CD14-positive monocyte (primary cell): ENCODE measurements at regions not wholly inside any gene's neighbourhood (a gene's known extent, or its start where the extent isn't known, plus 50 kb on each side); places are given as distances from the start of the nearest gene placed in this dataset.

Experiments used
- DNase-seq, 3 donors: peaks; one replicate each; pipeline ENCODE4 v3.0.0-alpha.2; 2011 to 2022
- H2AFZ ChIP-seq: 2 replicates; pipeline ENCODE4 v1.6.0; 2012; ENCODE audit warnings: mild to moderate bottlenecking, low read depth, low read length, inconsistent platforms; ENCODE audit not compliant: insufficient read depth, poor library complexity, severe bottlenecking
- H3K27ac ChIP-seq, 2 donors: 1 replicate in 1 of 2; 2 replicates in 1 of 2; pipeline ENCODE4 v1.5.1; 2012 to 2013; ENCODE audit warnings: low read length in 2 of 2, control low read depth in 1 of 2, inconsistent platforms in 1 of 2, low read depth in 1 of 2, mild to moderate bottlenecking in 1 of 2
- H3K27me3 ChIP-seq, 2 donors: one replicate each; pipeline versions ENCODE4 v1.6.0 to v1.6.1; 2011 to 2013; ENCODE audit warnings: low read length in 2 of 2; ENCODE audit not compliant: control insufficient read depth in 2 of 2, insufficient read depth in 2 of 2
- H3K36me3 ChIP-seq, 2 donors: replicated peaks in 1 of 2; 1 replicate in 1 of 2; 2 replicates in 1 of 2; pipeline versions ENCODE4 v1.5.1 to v1.6.1; 2012 to 2013; ENCODE audit warnings: low read length in 2 of 2, control low read depth in 1 of 2, inconsistent platforms in 1 of 2, mild to moderate bottlenecking in 1 of 2; ENCODE audit not compliant: insufficient read depth in 2 of 2, control insufficient read depth in 1 of 2
- H3K4me1 ChIP-seq, 2 donors: 1 replicate in 1 of 2; 2 replicates in 1 of 2; pipeline versions ENCODE4 v1.5.1 to v1.6.1; 2012 to 2013; ENCODE audit warnings: low read length in 2 of 2, control low read depth in 1 of 2, inconsistent platforms in 1 of 2, mild to moderate bottlenecking in 1 of 2, moderate library complexity in 1 of 2; ENCODE audit not compliant: insufficient read depth in 2 of 2, control insufficient read depth in 1 of 2
- H3K4me2 ChIP-seq: replicated peaks from 2 replicates; pipeline ENCODE3; 2012; ENCODE audit warnings: low read length, moderate library complexity, mild to moderate bottlenecking; ENCODE audit not compliant: poor library complexity, severe bottlenecking; ENCODE audit errors: extremely low read depth
- H3K4me3 ChIP-seq, 3 experiments: fragments of 200-600 bp in 1 of 3; sonication (generic) in 1 of 3; replicated peaks in 1 of 3; 1 replicate in 2 of 3; 2 replicates in 1 of 3; pipeline ENCODE4 v1.5.1; 2011 to 2013; ENCODE audit warnings: low read length in 3 of 3, mild to moderate bottlenecking in 3 of 3, control low read depth in 2 of 3, low read depth in 2 of 3, inconsistent platforms in 1 of 3, moderate library complexity in 1 of 3
- H3K79me2 ChIP-seq: 2 replicates; pipeline ENCODE4 v1.6.0; 2012; ENCODE audit warnings: mild to moderate bottlenecking, control low read depth, inconsistent platforms, low read length, moderate library complexity; ENCODE audit not compliant: insufficient read depth
- H3K9ac ChIP-seq: 2 replicates; pipeline ENCODE4 v1.6.0; 2017; ENCODE audit warnings: low read length, mild to moderate bottlenecking; ENCODE audit not compliant: insufficient read depth, poor library complexity, severe bottlenecking
- H3K9me3 ChIP-seq, 2 donors: replicated peaks in 1 of 2; 1 replicate in 1 of 2; 2 replicates in 1 of 2; pipeline versions ENCODE4 v1.5.1 to v1.6.1; 2012 to 2013; ENCODE audit warnings: low read length in 2 of 2, control low read depth in 1 of 2; ENCODE audit not compliant: control insufficient read depth in 1 of 2, insufficient read depth in 1 of 2
- H4K20me1 ChIP-seq: 2 replicates; pipeline ENCODE4 v1.6.0; 2012; ENCODE audit warnings: mild to moderate bottlenecking, low read length, control low read depth, moderate library complexity; ENCODE audit not compliant: insufficient read depth
- H3K27ac Mint-ChIP-seq, 7 donors: one replicate each; pipeline ENCODE4 v1.8.0; 2020; ENCODE audit warnings: mild to moderate bottlenecking in 7 of 7, mixed read lengths in 7 of 7, moderate library complexity in 6 of 7, inconsistent platforms in 2 of 7
- H3K27me3 Mint-ChIP-seq, 3 donors: one replicate each; pipeline ENCODE4 v1.8.0; 2021 to 2022; ENCODE audit warnings: low read depth in 3 of 3, mild to moderate bottlenecking in 3 of 3, mixed read lengths in 3 of 3, moderate library complexity in 3 of 3, inconsistent platforms in 1 of 3
- H3K36me3 Mint-ChIP-seq, 2 donors: one replicate each; pipeline ENCODE4 v1.8.0; 2020; ENCODE audit warnings: mixed read lengths in 2 of 2, inconsistent platforms in 1 of 2, mild to moderate bottlenecking in 1 of 2
- H3K4me1 Mint-ChIP-seq: one replicate; pipeline ENCODE4 v1.8.0; 2020; ENCODE audit warnings: mild to moderate bottlenecking, mixed read lengths
- H3K4me3 Mint-ChIP-seq, 2 donors: one replicate each; pipeline ENCODE4 v1.8.0; 2020; ENCODE audit warnings: mild to moderate bottlenecking in 2 of 2, mixed read lengths in 2 of 2, moderate library complexity in 1 of 2
- H3K9me3 Mint-ChIP-seq, 7 donors: one replicate each; pipeline ENCODE4 v1.8.0; 2020 to 2022; ENCODE audit warnings: mixed read lengths in 7 of 7, mild to moderate bottlenecking in 6 of 7, moderate library complexity in 6 of 7, inconsistent platforms in 2 of 7
- WGBS: methylation state at CpG from one replicate; pipeline ENCODE4 v1.1.5; 2013; ENCODE audit warnings: missing lambda C conversion rate; ENCODE audit not compliant: insufficient coverage; 5-methylcytosine and 5-hydroxymethylcytosine counted together
- intact Hi-C, 2 donors: fragments of 100-400 bp; cut with micrococcal nuclease; formaldehyde crosslinking; loops; one replicate each; pipeline versions ENCODE4 v1.15.0 to v1.15.1; 2023
- TF ChIP-seq, protein P1 (sequence below): fragments of 200-600 bp; IDR thresholded peaks from one replicate; pipeline ENCODE4 v1.8.0; 2022; ENCODE audit warnings: antibody characterized with exemption, mild to moderate bottlenecking

DNA sequence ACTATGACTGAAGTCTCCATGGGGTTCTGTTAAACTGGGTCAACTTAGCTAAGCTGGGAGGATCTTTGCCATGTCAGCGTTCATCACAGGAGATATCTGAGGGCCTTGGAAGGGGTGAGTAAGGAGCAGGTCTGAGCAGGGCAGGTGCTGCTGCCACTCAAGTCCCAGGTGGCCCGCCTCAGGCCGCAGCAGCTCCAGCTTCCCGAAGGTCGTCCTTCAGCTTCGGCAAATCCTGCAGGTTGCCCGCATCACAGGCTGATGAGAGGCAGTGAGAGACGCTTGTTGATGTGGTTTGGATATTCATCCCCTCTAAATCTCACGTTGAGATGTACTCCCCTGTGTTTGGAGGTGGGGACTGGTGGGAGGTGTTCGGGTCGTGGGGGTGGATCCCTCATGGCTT, 166.6 kb downstream of the VAPA start:
- Mint-ChIP-seq H3K27ac (no peak overlapping the region), H3K27me3 (peaks cover 0 to 4% (median 1%) of the 10 kb centered on the region in 3 donors), H3K4me3 (no peak overlapping the region), H3K9me3 (peaks cover 26 to 50% (median 46%) of the 10 kb centered on the region in 7 donors), H3K36me3 (peaks cover 2% of the 10 kb centered on the region in 2 donors), H3K4me1 (peaks cover 11% of the 10 kb centered on the region)
- H3K27me3 ChIP-seq, result no peaks in the 10 kb centered on the region
- DNase-seq, result no peak
- H3K9ac ChIP-seq, result no peak overlapping the region
- H3K4me1 ChIP-seq, result peaks cover 0 to 8% of the 10 kb centered on the region in 2 donors
- no peak overlapping the region for H2AFZ ChIP-seq
- no peaks in the 10 kb centered on the region for H4K20me1 ChIP-seq
- H3K36me3 ChIP-seq, result no peaks in the 10 kb centered on the region
- no peaks in the 10 kb centered on the region for H3K79me2 ChIP-seq
- TF ChIP-seq, protein P1, sequence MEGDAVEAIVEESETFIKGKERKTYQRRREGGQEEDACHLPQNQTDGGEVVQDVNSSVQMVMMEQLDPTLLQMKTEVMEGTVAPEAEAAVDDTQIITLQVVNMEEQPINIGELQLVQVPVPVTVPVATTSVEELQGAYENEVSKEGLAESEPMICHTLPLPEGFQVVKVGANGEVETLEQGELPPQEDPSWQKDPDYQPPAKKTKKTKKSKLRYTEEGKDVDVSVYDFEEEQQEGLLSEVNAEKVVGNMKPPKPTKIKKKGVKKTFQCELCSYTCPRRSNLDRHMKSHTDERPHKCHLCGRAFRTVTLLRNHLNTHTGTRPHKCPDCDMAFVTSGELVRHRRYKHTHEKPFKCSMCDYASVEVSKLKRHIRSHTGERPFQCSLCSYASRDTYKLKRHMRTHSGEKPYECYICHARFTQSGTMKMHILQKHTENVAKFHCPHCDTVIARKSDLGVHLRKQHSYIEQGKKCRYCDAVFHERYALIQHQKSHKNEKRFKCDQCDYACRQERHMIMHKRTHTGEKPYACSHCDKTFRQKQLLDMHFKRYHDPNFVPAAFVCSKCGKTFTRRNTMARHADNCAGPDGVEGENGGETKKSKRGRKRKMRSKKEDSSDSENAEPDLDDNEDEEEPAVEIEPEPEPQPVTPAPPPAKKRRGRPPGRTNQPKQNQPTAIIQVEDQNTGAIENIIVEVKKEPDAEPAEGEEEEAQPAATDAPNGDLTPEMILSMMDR, result no peak
- intact Hi-C loops, result no loop called here
- no peak overlapping the region for H3K4me2 ChIP-seq
- H3K4me3 ChIP-seq, result no peak overlapping the region
- 100% methylated on average over 3 of the region's 11 CpGs for WGBS
- H3K27ac ChIP-seq, result no peak overlapping the region
- peaks cover 42 to 44% of the 10 kb centered on the region in 2 donors for H3K9me3 ChIP-seq

DNA sequence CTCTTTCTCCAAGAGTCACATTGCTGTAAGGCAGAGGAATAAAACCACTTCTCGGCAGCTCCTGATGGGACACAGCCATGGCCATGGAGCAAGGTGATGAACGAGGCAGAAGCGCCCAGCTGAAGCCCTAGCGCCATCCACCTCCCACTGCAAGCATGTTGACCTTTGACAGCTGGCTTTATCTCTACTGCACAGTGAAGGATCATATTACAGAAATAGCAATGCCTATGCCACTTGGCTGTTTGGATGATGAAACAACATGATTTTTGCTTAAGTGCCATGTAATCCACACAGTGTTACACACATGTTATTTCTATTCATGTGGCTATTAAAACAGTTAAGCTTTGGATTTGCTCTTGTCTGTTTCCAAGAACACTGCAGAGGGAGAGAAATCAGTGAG, 167.7 kb downstream of the VAPA start:
- Histone ChIP-seq H3K9me3 (peaks cover 42 to 44% of the 10 kb centered on the region in 2 donors), H3K4me3 (no peak overlapping the region), H2AFZ (no peak overlapping the region), H3K4me1 (peaks cover 0 to 4% of the 10 kb centered on the region in 2 donors), H3K9ac (no peak overlapping the region), H3K36me3 (no peaks in the 10 kb centered on the region), H3K4me2 (no peak overlapping the region), H3K79me2 (no peaks in the 10 kb centered on the region), H4K20me1 (no peaks in the 10 kb centered on the region), H3K27ac (no peak overlapping the region), H3K27me3 (no peaks in the 10 kb centered on the region)
- intact Hi-C loops, result no loop called here
- no peaks in the 10 kb centered on the region for H3K27me3 Mint-ChIP-seq
- DNase-seq, result no peak
- H3K9me3 Mint-ChIP-seq, result peaks cover 26 to 50% (median 46%) of the 10 kb centered on the region in 7 donors
- no peak overlapping the region for H3K4me3 Mint-ChIP-seq
- TF ChIP-seq, protein P1, result no peak
- 100% methylated on average over 1 of the region's 4 CpGs for WGBS
- H3K4me1 Mint-ChIP-seq, result peaks cover 5% of the 10 kb centered on the region
- H3K36me3 Mint-ChIP-seq, result peaks cover 2% of the 10 kb centered on the region in 2 donors
- no peak overlapping the region for H3K27ac Mint-ChIP-seq
